Activated naive CD4-positive, alpha-beta T cell treated with anti-CD3 and anti-CD28 coated beads for 36 hours (primary cell): ENCODE measurements at regions not wholly inside any gene's neighbourhood (a gene's known extent, or its start where the extent isn't known, plus 50 kb on each side); places are given as distances from the start of the nearest gene placed in this dataset.

Source experiments
- CTCF ChIA-PET: fragments of 350-600 bp; sonication (Branson Sonifier 250); formaldehyde crosslinking; loops from one replicate; lab custom pipeline; 2021; ENCODE audit warnings: antibody characterized with exemption; lab: Charles Lee
- DNase-seq: peaks from one replicate; pipeline ENCODE4 v3.0.0-alpha.2; 2020
- H3K27ac Mint-ChIP-seq: one replicate; pipeline ENCODE4 v1.8.0; 2021; ENCODE audit warnings: mild to moderate bottlenecking, mixed read lengths
- H3K27me3 Mint-ChIP-seq: one replicate; pipeline ENCODE4 v1.8.0; 2021; ENCODE audit warnings: low read depth, mixed read lengths
- H3K36me3 Mint-ChIP-seq: one replicate; pipeline ENCODE4 v1.8.0; 2021; ENCODE audit warnings: low read depth, mixed read lengths
- H3K4me1 Mint-ChIP-seq: one replicate; pipeline ENCODE4 v1.8.0; 2021; ENCODE audit warnings: low read depth, mixed read lengths
- H3K4me3 Mint-ChIP-seq: one replicate; pipeline ENCODE4 v1.8.0; 2021; ENCODE audit warnings: mild to moderate bottlenecking, moderate library complexity, mixed read lengths
- H3K9me3 Mint-ChIP-seq: one replicate; pipeline ENCODE4 v1.8.0; 2021; ENCODE audit warnings: mixed read lengths
- intact Hi-C: fragments of 100-400 bp; cut with micrococcal nuclease; formaldehyde crosslinking; loops from one replicate; pipeline ENCODE4 v1.15.1; 2023

DNA sequence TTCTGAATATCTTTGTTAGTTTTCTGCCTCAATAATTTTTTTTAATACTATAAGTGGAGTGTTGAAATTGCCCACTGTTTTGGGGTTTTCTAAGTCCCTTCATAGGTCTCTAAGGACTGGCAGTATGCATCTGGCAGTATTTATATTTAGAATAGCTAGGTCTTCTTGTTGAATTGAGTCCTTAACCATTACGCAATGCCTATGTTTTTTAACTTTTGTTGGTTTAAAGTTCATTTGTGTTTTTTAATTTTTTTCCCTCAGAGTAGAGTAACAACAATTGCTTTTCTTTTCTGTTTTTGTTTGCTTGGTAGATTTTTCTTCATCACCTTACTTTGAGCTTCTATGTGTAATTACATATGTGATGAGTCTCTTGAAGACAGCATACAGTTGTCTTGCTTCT is 375.9 kb upstream of the EYS start:
- H3K9me3 Mint-ChIP-seq = peaks cover 37% of the 10 kb centered on the region
- H3K27ac Mint-ChIP-seq = no peak overlapping the region
- CTCF ChIA-PET = no interaction called here
- no peaks in the 10 kb centered on the region for H3K4me1 Mint-ChIP-seq
- DNase-seq = no peak
- H3K36me3 Mint-ChIP-seq = peaks cover 2% of the 10 kb centered on the region
- intact Hi-C loops = no loop called here
- no peaks in the 10 kb centered on the region for H3K27me3 Mint-ChIP-seq
- no peak overlapping the region for H3K4me3 Mint-ChIP-seq

- CTCF ChIA-PET = no interaction called here
- no peak for DNase-seq
- Mint-ChIP-seq H3K4me3 (no peak overlapping the region), H3K4me1 (no peaks in the 10 kb centered on the region), H3K9me3 (peaks cover 4% of the 10 kb centered on the region), H3K27me3 (no peaks in the 10 kb centered on the region), H3K36me3 (no peaks in the 10 kb centered on the region), H3K27ac (no peak overlapping the region)
- intact Hi-C loops = no loop called here
Observed at GRCh38 chr6:66068907-66069306, 361.9 kb upstream of the EYS start.

- CTCF ChIA-PET = no interaction called here
- intact Hi-C loops = no loop called here
- no peak for DNase-seq
- Mint-ChIP-seq H3K27me3 (no peaks in the 10 kb centered on the region), H3K9me3 (peaks cover 4% of the 10 kb centered on the region), H3K36me3 (no peaks in the 10 kb centered on the region), H3K27ac (no peak overlapping the region), H3K4me1 (no peaks in the 10 kb centered on the region), H3K4me3 (no peak overlapping the region)
Observed at GRCh38 chr6:66068033-66068432, 361.0 kb upstream of the EYS start.

- peaks cover 3% of the 10 kb centered on the region for H3K9me3 Mint-ChIP-seq
- H3K27ac Mint-ChIP-seq = no peak overlapping the region
- no peaks in the 10 kb centered on the region for H3K4me1 Mint-ChIP-seq
- no peaks in the 10 kb centered on the region for H3K36me3 Mint-ChIP-seq
- intact Hi-C loops = no loop called here
- no peak for DNase-seq
- no peaks in the 10 kb centered on the region for H3K27me3 Mint-ChIP-seq
- H3K4me3 Mint-ChIP-seq = no peak overlapping the region
- CTCF ChIA-PET = no interaction called here
Observed at GRCh38 chr6:66065313-66065712, 358.3 kb upstream of the EYS start.

GRCh38 chr6:66057034-66057433 is 350.0 kb upstream of the EYS start:
- Mint-ChIP-seq H3K27me3 (no peaks in the 10 kb centered on the region), H3K4me3 (no peak overlapping the region), H3K9me3 (peaks cover 6% of the 10 kb centered on the region), H3K36me3 (no peaks in the 10 kb centered on the region), H3K27ac (no peak overlapping the region), H3K4me1 (no peaks in the 10 kb centered on the region)
- CTCF ChIA-PET = no interaction called here
- DNase-seq = no peak
- intact Hi-C loops = no loop called here

DNA sequence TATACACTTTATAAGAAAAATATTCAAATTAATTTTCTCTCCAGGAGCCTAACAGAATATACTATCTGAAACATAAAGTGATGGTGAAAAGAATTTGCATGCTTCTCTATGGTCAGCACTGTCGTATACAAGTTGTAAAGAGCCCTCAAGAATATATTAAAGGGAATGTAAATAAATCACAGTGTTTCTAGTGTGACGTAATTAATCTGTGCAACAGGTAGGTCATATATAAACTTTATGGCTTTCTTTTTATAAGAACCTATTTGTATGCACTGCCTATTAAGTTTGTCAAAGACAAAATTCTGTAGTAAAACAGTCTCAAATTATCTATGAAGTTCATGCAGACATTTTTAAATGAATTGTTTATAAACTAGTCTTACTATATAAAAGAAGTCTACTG is 347.9 kb upstream of the EYS start:
- intact Hi-C loops = no loop called here
- DNase-seq = no peak
- Mint-ChIP-seq H3K4me1 (no peaks in the 10 kb centered on the region), H3K9me3 (peaks cover 6% of the 10 kb centered on the region), H3K27me3 (no peaks in the 10 kb centered on the region), H3K4me3 (no peak overlapping the region), H3K36me3 (no peaks in the 10 kb centered on the region), H3K27ac (no peak overlapping the region)
- CTCF ChIA-PET = no interaction called here

DNA sequence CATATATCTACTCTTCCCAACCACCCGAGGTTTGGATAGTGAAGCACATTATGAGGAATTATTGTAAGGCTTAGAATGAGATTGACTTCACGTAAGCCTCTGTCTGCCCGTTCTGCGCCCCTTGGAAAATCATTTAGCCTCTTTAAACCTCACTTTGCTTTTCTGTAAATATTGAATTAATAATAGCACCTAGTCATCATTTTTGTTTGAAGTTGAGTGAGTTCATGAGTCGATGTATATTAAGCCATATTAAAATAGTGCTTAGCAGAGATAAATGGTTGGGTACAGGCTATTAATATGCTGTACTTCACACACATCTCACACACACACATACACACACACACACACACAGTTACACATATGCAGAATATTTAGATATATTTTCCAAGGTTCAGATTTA is 344.8 kb upstream of the EYS start:
- Mint-ChIP-seq H3K9me3 (peaks cover 4% of the 10 kb centered on the region), H3K27ac (no peak overlapping the region), H3K4me3 (no peak overlapping the region), H3K4me1 (no peaks in the 10 kb centered on the region), H3K27me3 (no peaks in the 10 kb centered on the region), H3K36me3 (no peaks in the 10 kb centered on the region)
- CTCF ChIA-PET = no interaction called here
- DNase-seq = no peak
- intact Hi-C loops = no loop called here

- H3K36me3 Mint-ChIP-seq = no peaks in the 10 kb centered on the region
- no peak overlapping the region for H3K4me3 Mint-ChIP-seq
- no peaks in the 10 kb centered on the region for H3K27me3 Mint-ChIP-seq
- DNase-seq = no peak
- no peaks in the 10 kb centered on the region for H3K4me1 Mint-ChIP-seq
- peaks cover 4% of the 10 kb centered on the region for H3K9me3 Mint-ChIP-seq
- intact Hi-C loops = no loop called here
- CTCF ChIA-PET = no interaction called here
- H3K27ac Mint-ChIP-seq = no peak overlapping the region
Observed at GRCh38 chr6:66048684-66049474, 341.9 kb upstream of the EYS start.

DNA sequence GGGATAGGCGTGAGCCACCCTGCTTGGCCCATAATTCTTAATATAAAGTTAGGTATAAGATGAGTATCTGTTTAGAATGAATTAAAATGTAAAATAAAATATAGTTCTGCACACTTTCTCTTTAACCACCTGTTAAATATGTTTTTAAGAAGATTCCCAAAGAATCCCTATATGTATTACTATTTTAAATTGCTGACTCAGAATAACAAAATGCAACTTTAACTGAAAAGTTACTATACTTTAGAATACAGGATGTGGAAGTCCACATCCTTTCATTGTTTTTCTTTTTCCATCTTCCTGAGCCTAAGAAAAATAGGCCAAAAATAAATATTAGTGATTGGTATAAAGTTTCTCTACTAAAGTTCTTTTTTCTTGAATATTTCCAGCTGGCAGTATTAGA is 325.6 kb upstream of the EYS start:
- H3K9me3 Mint-ChIP-seq = peaks cover 8% of the 10 kb centered on the region
- DNase-seq = no peak
- no peak overlapping the region for H3K27ac Mint-ChIP-seq
- intact Hi-C loops = no loop called here
- H3K4me1 Mint-ChIP-seq = no peaks in the 10 kb centered on the region
- H3K4me3 Mint-ChIP-seq = no peak overlapping the region
- H3K27me3 Mint-ChIP-seq = no peaks in the 10 kb centered on the region
- CTCF ChIA-PET = no interaction called here
- H3K36me3 Mint-ChIP-seq = no peaks in the 10 kb centered on the region

GRCh38 chr6:66029391-66029790 is 322.4 kb upstream of the EYS start:
- Mint-ChIP-seq H3K4me1 (no peaks in the 10 kb centered on the region), H3K27me3 (no peaks in the 10 kb centered on the region), H3K27ac (no peak overlapping the region), H3K36me3 (no peaks in the 10 kb centered on the region), H3K4me3 (no peak overlapping the region), H3K9me3 (peaks cover 9% of the 10 kb centered on the region)
- CTCF ChIA-PET = no interaction called here
- no peak for DNase-seq
- intact Hi-C loops = no loop called here

- Mint-ChIP-seq H3K4me1 (no peaks in the 10 kb centered on the region), H3K27ac (no peak overlapping the region), H3K4me3 (no peak overlapping the region), H3K36me3 (no peaks in the 10 kb centered on the region), H3K27me3 (no peaks in the 10 kb centered on the region), H3K9me3 (peaks cover 5% of the 10 kb centered on the region)
- CTCF ChIA-PET = no interaction called here
- intact Hi-C loops = no loop called here
- no peak for DNase-seq
Observed at GRCh38 chr6:65999288-65999791, 292.3 kb upstream of the EYS start.

- DNase-seq = no peak
- no peaks in the 10 kb centered on the region for H3K4me1 Mint-ChIP-seq
- intact Hi-C loops = no loop called here
- H3K36me3 Mint-ChIP-seq = no peaks in the 10 kb centered on the region
- H3K4me3 Mint-ChIP-seq = no peak overlapping the region
- no peaks in the 10 kb centered on the region for H3K27me3 Mint-ChIP-seq
- peaks cover 5% of the 10 kb centered on the region for H3K9me3 Mint-ChIP-seq
- H3K27ac Mint-ChIP-seq = no peak overlapping the region
- CTCF ChIA-PET = no interaction called here
Observed at GRCh38 chr6:65998544-65998943, 291.5 kb upstream of the EYS start.

DNA sequence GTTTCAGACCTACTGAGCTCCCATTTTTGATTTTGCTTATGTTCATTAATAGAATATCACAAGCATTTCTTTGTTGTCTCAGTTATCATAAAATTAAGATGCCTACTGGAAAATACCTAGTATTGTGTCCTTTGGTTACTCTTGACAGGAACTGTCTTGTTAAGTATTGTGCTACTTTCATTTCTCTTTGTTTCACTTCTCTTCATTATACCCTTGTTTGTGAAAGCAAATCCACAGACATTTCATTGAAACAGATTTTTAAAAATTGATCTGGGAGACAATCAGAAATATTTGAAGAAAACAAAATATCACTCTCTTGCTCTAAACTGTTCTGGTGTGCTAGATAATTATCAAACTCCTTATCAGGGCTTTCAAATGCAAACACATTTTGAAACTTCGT is 290.5 kb upstream of the EYS start:
- intact Hi-C loops = no loop called here
- Mint-ChIP-seq H3K36me3 (no peaks in the 10 kb centered on the region), H3K4me1 (no peaks in the 10 kb centered on the region), H3K27ac (no peak overlapping the region), H3K27me3 (no peaks in the 10 kb centered on the region), H3K4me3 (no peak overlapping the region), H3K9me3 (peaks cover 3% of the 10 kb centered on the region)
- CTCF ChIA-PET = no interaction called here
- DNase-seq = no peak
